Muscle layer of duodenum (tissue), 2 donors: ENCODE measurements at regions not wholly inside any gene's neighbourhood (a gene's known extent, or its start where the extent isn't known, plus 50 kb on each side); places are given as distances from the start of the nearest gene placed in this dataset.

ENCODE experiments used
- H3K27ac ChIP-seq: one replicate; pipeline ENCODE4 v1.7.0; 2013; ENCODE audit warnings: mild to moderate bottlenecking, low read length
- H3K27me3 ChIP-seq: one replicate; pipeline ENCODE4 v1.7.0; 2013; ENCODE audit warnings: low read depth, mild to moderate bottlenecking, control low read depth, low read length
- H3K36me3 ChIP-seq, 2 donors: one replicate each; pipeline ENCODE4 v1.7.0; 2013; ENCODE audit warnings: low read length in 2 of 2, control low read depth in 1 of 2, mild to moderate bottlenecking in 1 of 2; ENCODE audit not compliant: insufficient read depth in 2 of 2, control insufficient read depth in 1 of 2
- H3K4me1 ChIP-seq, 2 donors: one replicate each; pipeline ENCODE4 v1.7.0; 2013; ENCODE audit warnings: low read length in 2 of 2, mild to moderate bottlenecking in 2 of 2, control low read depth in 1 of 2, moderate library complexity in 1 of 2; ENCODE audit not compliant: insufficient read depth in 2 of 2, control insufficient read depth in 1 of 2
- H3K4me3 ChIP-seq, 2 donors: one replicate each; pipeline ENCODE4 v1.7.0; 2013; ENCODE audit warnings: low read length in 2 of 2, low read depth in 1 of 2, mild to moderate bottlenecking in 1 of 2
- H3K9me3 ChIP-seq, 2 donors: one replicate each; pipeline ENCODE4 v1.7.0; 2013; ENCODE audit warnings: low read length in 2 of 2, control low read depth in 1 of 2, mild to moderate bottlenecking in 1 of 2; ENCODE audit not compliant: control insufficient read depth in 1 of 2
- donor health status: healthy.

- Histone ChIP-seq H3K27ac (no peak overlapping the region), H3K9me3 (no peaks in the 10 kb centered on the region), H3K4me1 (no peaks in the 10 kb centered on the region), H3K36me3 (no peaks in the 10 kb centered on the region), H3K4me3 (no peak overlapping the region), H3K27me3 (no peaks in the 10 kb centered on the region)
Measured at GRCh38 chr5:155866971-155867370, 460.0 kb upstream of the SGCD start.

GRCh38 chr5:155867522-155868088 lies 459.4 kb upstream of the SGCD start:
- H3K27me3 ChIP-seq, result no peaks in the 10 kb centered on the region
- H3K4me3 ChIP-seq, result no peak overlapping the region
- H3K36me3 ChIP-seq, result no peaks in the 10 kb centered on the region
- no peaks in the 10 kb centered on the region for H3K4me1 ChIP-seq
- no peak overlapping the region for H3K27ac ChIP-seq
- H3K9me3 ChIP-seq, result no peaks in the 10 kb centered on the region

GRCh38 chr5:155870636-155871035 lies 456.3 kb upstream of the SGCD start:
- no peaks in the 10 kb centered on the region for H3K36me3 ChIP-seq
- no peaks in the 10 kb centered on the region for H3K4me1 ChIP-seq
- H3K4me3 ChIP-seq, result no peak overlapping the region
- no peaks in the 10 kb centered on the region for H3K27me3 ChIP-seq
- no peak overlapping the region for H3K27ac ChIP-seq
- no peaks in the 10 kb centered on the region for H3K9me3 ChIP-seq

- H3K4me3 ChIP-seq, result no peak overlapping the region
- no peaks in the 10 kb centered on the region for H3K4me1 ChIP-seq
- H3K36me3 ChIP-seq, result no peaks in the 10 kb centered on the region
- H3K27me3 ChIP-seq, result no peaks in the 10 kb centered on the region
- no peaks in the 10 kb centered on the region for H3K9me3 ChIP-seq
- no peak overlapping the region for H3K27ac ChIP-seq
Measured at GRCh38 chr5:155871623-155872022, 455.3 kb upstream of the SGCD start.

GRCh38 chr5:155872629-155873220 lies 454.2 kb upstream of the SGCD start:
- Histone ChIP-seq H3K27me3 (no peaks in the 10 kb centered on the region), H3K27ac (no peak overlapping the region), H3K36me3 (no peaks in the 10 kb centered on the region), H3K9me3 (no peaks in the 10 kb centered on the region), H3K4me3 (no peak overlapping the region), H3K4me1 (no peaks in the 10 kb centered on the region)

GRCh38 chr5:155878991-155879575 lies 447.9 kb upstream of the SGCD start:
- Histone ChIP-seq H3K4me1 (no peaks in the 10 kb centered on the region), H3K4me3 (no peak overlapping the region), H3K36me3 (no peaks in the 10 kb centered on the region), H3K27ac (no peak overlapping the region), H3K27me3 (no peaks in the 10 kb centered on the region), H3K9me3 (no peaks in the 10 kb centered on the region)

- Histone ChIP-seq H3K27me3 (no peaks in the 10 kb centered on the region), H3K4me3 (no peak overlapping the region)
Measured at GRCh38 chr5:155884041-155884440, 442.9 kb upstream of the SGCD start.

GRCh38 chr5:155885199-155885598 lies 441.8 kb upstream of the SGCD start:
- Histone ChIP-seq H3K36me3 (no peaks in the 10 kb centered on the region), H3K4me1 (no peaks in the 10 kb centered on the region), H3K4me3 (no peak overlapping the region), H3K9me3 (no peaks in the 10 kb centered on the region), H3K27ac (no peak overlapping the region), H3K27me3 (no peaks in the 10 kb centered on the region)

More at GRCh38 chr5:155884041-155884440, 442.9 kb upstream of the SGCD start:
- H3K4me1 ChIP-seq, result no peaks in the 10 kb centered on the region
- no peaks in the 10 kb centered on the region for H3K36me3 ChIP-seq
- no peaks in the 10 kb centered on the region for H3K9me3 ChIP-seq
- no peak overlapping the region for H3K27ac ChIP-seq

- H3K27me3 ChIP-seq, result no peaks in the 10 kb centered on the region
Measured at GRCh38 chr5:155886311-155887031, 440.5 kb upstream of the SGCD start.

GRCh38 chr5:155895484-155895883 lies 431.5 kb upstream of the SGCD start:
- Histone ChIP-seq H3K4me3 (no peak overlapping the region), H3K4me1 (no peaks in the 10 kb centered on the region), H3K27me3 (no peaks in the 10 kb centered on the region), H3K27ac (no peak overlapping the region), H3K36me3 (no peaks in the 10 kb centered on the region), H3K9me3 (no peaks in the 10 kb centered on the region)

More at GRCh38 chr5:155886311-155887031, 440.5 kb upstream of the SGCD start:
- Histone ChIP-seq H3K4me3 (no peak overlapping the region), H3K27ac (no peak overlapping the region), H3K4me1 (no peaks in the 10 kb centered on the region), H3K36me3 (no peaks in the 10 kb centered on the region), H3K9me3 (no peaks in the 10 kb centered on the region)

GRCh38 chr5:155897761-155898160 lies 429.2 kb upstream of the SGCD start:
- Histone ChIP-seq H3K9me3 (no peaks in the 10 kb centered on the region), H3K4me3 (no peak overlapping the region), H3K27me3 (no peaks in the 10 kb centered on the region), H3K36me3 (no peaks in the 10 kb centered on the region), H3K27ac (no peak overlapping the region), H3K4me1 (no peaks in the 10 kb centered on the region)
